22Rv1 (cell line): ENCODE measurements at regions not wholly inside any gene's neighbourhood (a gene's known extent, or its start where the extent isn't known, plus 50 kb on each side); places are given as distances from the start of the nearest gene placed in this dataset.

ENCODE experiments used
- CTCF ChIP-seq: fragments of 450-650 bp; IDR thresholded peaks from 2 replicates; pipeline ENCODE4 v1.5.1; 2017; ENCODE audit warnings: mild to moderate bottlenecking
- ZFX ChIP-seq: fragments of 450-650 bp; IDR thresholded peaks from 2 replicates; pipeline ENCODE4 v1.6.1; 2017; ENCODE audit warnings: antibody characterized with exemption, borderline replicate concordance

- no peak for TF ChIP-seq CTCF
- TF ChIP-seq ZFX = no peak
Measured at GRCh38 chr9:126216826-126217225, 109.8 kb upstream of the MVB12B start.
